ENCODE measurements at regions not wholly inside any gene's neighbourhood (a gene's known extent, or its start where the extent isn't known, plus 50 kb on each side); places are given as distances from the start of the nearest gene placed in this dataset.

DNA sequence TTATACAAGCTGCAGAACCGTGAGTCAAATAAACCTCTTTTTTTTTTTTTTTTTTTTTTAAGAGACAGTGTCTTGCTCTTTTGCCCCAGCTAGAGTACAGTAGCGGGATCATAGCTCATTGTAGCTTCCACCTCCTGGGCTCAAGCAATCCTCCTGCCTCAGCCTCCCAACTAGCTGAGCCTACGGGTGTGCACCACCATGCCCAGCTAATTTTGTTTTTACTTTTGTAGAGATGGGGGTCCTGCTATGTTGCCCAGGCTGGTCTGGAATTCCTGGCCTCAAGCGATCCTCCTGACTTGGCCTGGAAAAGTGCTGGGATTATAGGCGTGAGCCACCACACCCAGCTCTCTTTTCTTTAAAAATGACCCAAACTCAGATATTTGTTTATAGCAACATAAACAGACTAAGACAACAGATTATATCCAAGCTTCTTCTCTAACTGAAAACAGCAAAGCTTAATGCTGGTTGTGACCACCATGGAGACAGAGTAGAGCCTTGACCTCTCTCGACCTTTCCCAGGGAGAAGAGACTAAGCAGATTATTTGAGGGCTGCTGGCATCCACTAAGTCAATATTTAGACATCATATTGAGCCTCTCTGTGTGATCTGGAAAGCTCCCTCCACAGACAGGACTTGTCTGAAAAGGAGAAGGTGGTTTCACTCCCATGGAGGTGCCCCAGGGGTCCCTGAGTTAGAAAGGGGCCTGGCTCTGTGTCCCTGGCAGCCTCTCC is 150.0 kb downstream of the KCTD15 start:
- DNase-seq (ENCODE audit: low read depth in 2 of 2, low spot score in 1 of 2), result no peak

GRCh38 chr19:33947265-33947964 is 150.7 kb downstream of the KCTD15 start:
- no peak for DNase-seq (ENCODE audit: low read depth in 2 of 2, low spot score in 1 of 2)

- DNase-seq (ENCODE audit: low read depth in 2 of 2, low spot score in 1 of 2), result no peak
Measured at GRCh38 chr19:33948651-33949335, 152.1 kb downstream of the KCTD15 start.

DNA sequence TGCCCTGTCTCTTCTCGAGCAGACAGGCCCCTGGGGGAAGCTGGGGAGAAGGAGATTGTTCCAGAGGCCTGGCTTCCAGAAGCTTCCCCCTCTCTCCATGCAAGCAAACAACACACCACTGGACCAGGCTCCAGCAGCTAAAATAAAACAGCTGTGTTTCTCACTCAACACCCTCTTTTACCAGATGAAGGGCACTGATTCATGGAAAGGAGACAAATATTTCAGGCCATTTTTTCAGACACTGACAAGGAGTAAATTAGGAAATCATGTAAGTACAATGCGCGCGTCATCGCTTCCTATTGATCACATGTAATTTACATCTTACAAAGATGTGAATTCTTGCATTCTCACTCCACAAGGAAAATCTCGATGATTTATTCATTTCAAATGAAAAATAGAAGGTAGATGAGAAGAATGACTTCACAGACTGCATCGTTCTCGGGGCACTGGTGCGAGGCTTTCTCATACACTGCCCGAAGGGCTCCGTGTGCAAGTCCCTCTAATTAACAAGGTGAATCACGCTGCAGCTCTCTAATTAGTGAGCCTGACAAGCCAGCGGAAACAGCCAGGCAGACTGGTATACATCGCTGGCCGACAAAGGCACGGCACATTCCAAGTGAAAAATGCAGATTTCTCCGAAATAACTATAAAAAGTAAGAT is 153.6 kb downstream of the KCTD15 start:
- no peak for DNase-seq (ENCODE audit: low read depth in 2 of 2, low spot score in 1 of 2)

GRCh38 chr19:33953023-33953422 is 156.4 kb downstream of the KCTD15 start:
- DNase-seq (ENCODE audit: low read depth in 2 of 2, low spot score in 1 of 2), result no peak

- no peak for DNase-seq (ENCODE audit: low read depth in 2 of 2, low spot score in 1 of 2)
Measured at GRCh38 chr19:33953592-33953991, 156.9 kb downstream of the KCTD15 start.

GRCh38 chr19:33954686-33955085 is 158.0 kb downstream of the KCTD15 start:
- no peak for DNase-seq (ENCODE audit: low read depth in 2 of 2, low spot score in 1 of 2)

DNA sequence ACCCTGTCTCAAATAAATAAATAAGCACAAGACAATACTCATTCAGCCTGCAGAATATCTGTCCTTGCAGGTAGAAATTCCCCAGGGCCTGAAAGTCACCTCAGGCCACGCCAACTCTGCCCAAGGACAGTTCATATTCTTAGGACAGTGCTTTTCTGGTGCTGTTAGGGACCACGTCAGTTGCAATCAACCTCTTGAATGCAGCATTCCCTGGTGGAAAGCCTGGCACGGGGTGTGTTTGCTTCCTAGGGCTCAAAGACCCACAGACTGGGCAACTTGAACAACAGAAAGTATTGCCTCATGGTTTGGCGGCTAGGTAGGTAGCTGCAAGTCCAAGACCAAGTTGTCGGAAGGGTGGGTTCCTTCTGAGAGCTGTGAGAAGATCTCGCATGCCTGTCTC is 160.3 kb downstream of the KCTD15 start:
- DNase-seq (ENCODE audit: low read depth in 2 of 2, low spot score in 1 of 2), result no peak

DNA sequence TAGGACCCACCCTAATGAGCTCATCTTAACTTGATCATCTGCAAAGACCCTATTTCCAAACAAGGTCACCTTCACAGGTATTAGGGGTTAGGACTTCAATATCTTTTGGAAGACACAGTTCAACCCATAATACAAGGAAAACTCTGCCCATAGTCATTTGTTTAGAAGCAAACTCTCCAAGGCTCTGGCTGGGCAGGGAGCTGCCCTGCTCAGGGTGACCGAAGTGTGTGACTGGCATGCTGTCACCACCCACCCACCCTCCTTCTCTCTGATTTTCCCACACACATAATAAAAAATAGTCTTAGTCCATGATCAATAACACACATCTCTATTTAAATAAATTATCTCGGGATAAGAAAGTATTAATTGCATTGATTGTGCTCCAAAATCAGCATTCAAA is 161.1 kb downstream of the KCTD15 start:
- no peak for DNase-seq (ENCODE audit: low read depth in 2 of 2, low spot score in 1 of 2)

DNA sequence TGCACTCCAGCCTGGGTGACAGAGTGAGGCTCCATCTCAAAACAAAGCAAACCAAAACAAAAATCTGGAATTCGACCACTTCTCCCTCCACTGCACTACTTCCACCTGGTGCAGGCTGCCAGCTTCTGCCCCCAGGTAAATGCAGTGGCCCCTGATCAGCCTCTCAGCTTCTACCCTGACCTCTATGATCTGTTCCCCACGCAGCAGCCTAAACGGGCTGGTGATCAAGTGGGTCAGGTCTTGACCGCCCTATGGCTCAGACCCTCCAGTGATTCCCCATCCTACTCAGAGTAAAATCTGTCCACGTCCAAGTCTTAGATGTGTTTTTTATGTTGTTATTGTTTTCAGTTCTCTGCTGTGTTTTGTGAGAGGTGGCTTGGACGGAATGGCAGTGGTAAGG is 163.9 kb downstream of the KCTD15 start:
- DNase-seq (ENCODE audit: low read depth in 2 of 2, low spot score in 1 of 2), result no peak

DNA sequence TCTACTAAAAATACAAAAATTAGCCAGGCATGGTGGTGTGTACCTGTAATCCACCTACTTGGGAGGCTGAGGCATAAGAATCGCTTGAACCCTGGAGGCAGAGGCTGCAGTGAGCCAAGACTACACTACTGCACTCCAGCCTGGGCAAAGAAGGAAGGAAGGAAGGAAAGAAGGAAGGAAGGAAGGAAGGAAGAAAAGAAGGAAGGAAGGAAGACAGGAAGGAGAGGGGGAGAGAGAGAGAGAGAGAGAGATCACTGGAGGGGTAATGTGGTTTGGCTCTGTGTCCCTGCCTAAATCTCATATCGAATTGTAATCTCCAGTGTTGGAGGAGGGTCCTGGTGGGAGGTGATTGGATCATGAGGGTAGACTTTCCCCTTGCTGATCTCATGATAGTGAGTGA is 165.5 kb downstream of the KCTD15 start:
- no peak for DNase-seq (ENCODE audit: low read depth in 2 of 2, low spot score in 1 of 2)

DNA sequence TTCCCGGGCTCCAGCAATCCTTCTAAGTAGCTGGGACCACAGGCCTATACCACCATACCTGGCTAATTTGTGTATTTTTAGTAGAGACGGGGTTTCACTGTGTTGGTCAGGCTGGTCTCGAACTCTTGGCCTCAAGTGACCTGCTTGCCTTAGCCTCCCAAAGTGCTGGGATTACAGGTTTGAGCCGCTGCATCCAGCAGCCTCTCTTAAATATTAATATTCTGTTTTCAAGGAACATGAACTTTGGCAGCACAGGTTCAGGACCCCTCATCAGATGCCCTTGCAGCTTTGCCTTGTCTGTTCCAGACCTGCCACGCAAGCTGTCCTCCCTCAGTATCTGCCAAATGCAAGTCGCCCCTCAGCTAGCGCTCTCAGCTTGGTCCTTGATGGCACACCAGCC is 166.8 kb downstream of the KCTD15 start:
- no peak for DNase-seq (ENCODE audit: low read depth in 2 of 2, low spot score in 1 of 2)

DNA sequence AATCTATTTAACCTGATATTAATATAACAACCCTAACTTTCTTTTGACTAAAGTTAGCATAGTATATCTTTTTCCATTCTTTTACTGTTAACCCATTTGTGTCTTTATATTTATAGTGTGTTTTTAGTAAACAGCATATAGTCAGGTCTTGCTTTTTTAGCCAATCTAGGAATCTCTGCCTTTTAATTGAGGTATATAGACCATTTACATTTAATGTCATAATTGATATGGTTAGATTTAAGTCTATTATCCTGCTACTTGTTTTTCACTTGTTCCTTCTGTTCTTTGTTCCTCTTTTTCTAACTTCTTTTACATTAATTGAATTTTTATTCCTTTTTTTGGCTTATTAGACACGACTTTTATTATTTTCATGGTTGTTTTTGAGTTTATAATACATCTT is 174.4 kb downstream of the KCTD15 start:
- DNase-seq (ENCODE audit: low read depth in 2 of 2, low spot score in 1 of 2), result no peak

- DNase-seq (ENCODE audit: low read depth in 2 of 2, low spot score in 1 of 2), result no peak
Measured at GRCh38 chr19:33977756-33978685, 181.4 kb downstream of the KCTD15 start.

GRCh38 chr19:33982706-33983105 is 186.0 kb downstream of the KCTD15 start:
- no peak for DNase-seq (ENCODE audit: low read depth in 2 of 2, low spot score in 1 of 2)

GRCh38 chr19:33988601-33989000 is 183.7 kb upstream of the LSM14A start:
- DNase-seq (ENCODE audit: low read depth in 2 of 2, low spot score in 1 of 2), result no peak

- DNase-seq (ENCODE audit: low read depth in 2 of 2, low spot score in 1 of 2), result no peak
Measured at GRCh38 chr19:33997690-33998089, 174.6 kb upstream of the LSM14A start.

GRCh38 chr19:33998302-33998701 is 174.0 kb upstream of the LSM14A start:
- no peak for DNase-seq (ENCODE audit: low read depth in 2 of 2, low spot score in 1 of 2)

GRCh38 chr19:33998739-33999345 is 173.5 kb upstream of the LSM14A start:
- no peak for DNase-seq (ENCODE audit: low read depth in 2 of 2, low spot score in 1 of 2)

- no peak for DNase-seq (ENCODE audit: low read depth in 2 of 2, low spot score in 1 of 2)
Measured at GRCh38 chr19:34017024-34017423, 155.3 kb upstream of the LSM14A start.
